ENCODE measurements at regions not wholly inside any gene's neighbourhood (a gene's known extent, or its start where the extent isn't known, plus 50 kb on each side); places are given as distances from the start of the nearest gene placed in this dataset.

- TF ChIP-seq, protein P1, sequence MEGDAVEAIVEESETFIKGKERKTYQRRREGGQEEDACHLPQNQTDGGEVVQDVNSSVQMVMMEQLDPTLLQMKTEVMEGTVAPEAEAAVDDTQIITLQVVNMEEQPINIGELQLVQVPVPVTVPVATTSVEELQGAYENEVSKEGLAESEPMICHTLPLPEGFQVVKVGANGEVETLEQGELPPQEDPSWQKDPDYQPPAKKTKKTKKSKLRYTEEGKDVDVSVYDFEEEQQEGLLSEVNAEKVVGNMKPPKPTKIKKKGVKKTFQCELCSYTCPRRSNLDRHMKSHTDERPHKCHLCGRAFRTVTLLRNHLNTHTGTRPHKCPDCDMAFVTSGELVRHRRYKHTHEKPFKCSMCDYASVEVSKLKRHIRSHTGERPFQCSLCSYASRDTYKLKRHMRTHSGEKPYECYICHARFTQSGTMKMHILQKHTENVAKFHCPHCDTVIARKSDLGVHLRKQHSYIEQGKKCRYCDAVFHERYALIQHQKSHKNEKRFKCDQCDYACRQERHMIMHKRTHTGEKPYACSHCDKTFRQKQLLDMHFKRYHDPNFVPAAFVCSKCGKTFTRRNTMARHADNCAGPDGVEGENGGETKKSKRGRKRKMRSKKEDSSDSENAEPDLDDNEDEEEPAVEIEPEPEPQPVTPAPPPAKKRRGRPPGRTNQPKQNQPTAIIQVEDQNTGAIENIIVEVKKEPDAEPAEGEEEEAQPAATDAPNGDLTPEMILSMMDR (IDR thresholded peaks at IDR 0.05; ENCODE audit: insufficient read depth, low read depth, low read length), result no peak
- no peak for TF ChIP-seq EZH2 (IDR thresholded peaks at IDR 0.05; ENCODE audit: insufficient read depth, low read length)
Measured at GRCh38 chr1:31523769-31524168, 52.5 kb upstream of the TINAGL1 start.
